ENCODE measurements at regions not wholly inside any gene's neighbourhood (a gene's known extent, or its start where the extent isn't known, plus 50 kb on each side); places are given as distances from the start of the nearest gene placed in this dataset.

GRCh38 chr2:23294238-23294637 lies 90.7 kb upstream of the KLHL29 start:
- in situ Hi-C loops (cut with HindIII; ENCODE audit: low pct_unique_long_range_greater_than_20kb, low sequenced_read_pairs), result no loop called here
- ChIA-PET POLR2A (no interaction called here), CTCF (no interaction called here)
- no peaks in the 10 kb centered on the region for H3K4me1 ChIP-seq (ENCODE audit: control insufficient read depth, insufficient read depth, low read length)
- ATAC-seq (no peak), DNase-seq (ENCODE audit: low read depth, low spot score) (no peak)
- TF ChIP-seq REST (IDR thresholded peaks at IDR 0.05; ENCODE audit: insufficient read depth in 1 of 2, low read depth in 2 of 2, low read length in 1 of 2), result no peak
- TF ChIP-seq POLR2AphosphoS5 (IDR thresholded peaks at IDR 0.05; ENCODE audit: low read depth, low read length), result no peak
- no peak for TF ChIP-seq CTCF (IDR thresholded peaks at IDR 0.05)
- TF ChIP-seq TCF7L2 (IDR thresholded peaks at IDR 0.05; ENCODE audit: low read depth, low read length), result no peak
- TF ChIP-seq SIN3A (IDR thresholded peaks at IDR 0.05; ENCODE audit: borderline replicate concordance, insufficient read depth, low read depth, low read length), result no peak
- H3K27ac ChIP-seq (ENCODE audit: low read length), result no peak overlapping the region
- no TSS peak for BruUV-seq (replicated peaks)
- no peaks in the 10 kb centered on the region for H3K9me3 ChIP-seq (ENCODE audit: control insufficient read depth, insufficient read depth, low read depth, low read length)
- intact Hi-C loops (cut with micrococcal nuclease; ENCODE audit: unreplicated experiment), result no loop called here
- no peak overlapping the region for H3K4me3 ChIP-seq (ENCODE audit: low read depth in 2 of 2, low read length in 2 of 2)
- H3K36me3 ChIP-seq (ENCODE audit: control insufficient read depth, insufficient read depth, low read length), result no peaks in the 10 kb centered on the region
- H3K27me3 ChIP-seq (ENCODE audit: control insufficient read depth, insufficient read depth, low read length), result peaks cover 2% of the 10 kb centered on the region; the same call in 1 of the 2 replicates

GRCh38 chr2:23296691-23297090 lies 88.3 kb upstream of the KLHL29 start:
- H3K27ac ChIP-seq (ENCODE audit: low read length), result no peak overlapping the region
- in situ Hi-C loops (cut with HindIII; ENCODE audit: low pct_unique_long_range_greater_than_20kb, low sequenced_read_pairs), result no loop called here
- BruUV-seq (replicated peaks), result no TSS peak
- no peak overlapping the region for H3K4me3 ChIP-seq (ENCODE audit: low read depth in 2 of 2, low read length in 2 of 2)
- DNase-seq (ENCODE audit: low read depth, low spot score), result no peak
- no peaks in the 10 kb centered on the region for H3K4me1 ChIP-seq (ENCODE audit: control insufficient read depth, insufficient read depth, low read length)
- CTCF ChIA-PET, result no interaction called here
- no peaks in the 10 kb centered on the region for H3K36me3 ChIP-seq (ENCODE audit: control insufficient read depth, insufficient read depth, low read length)
- no peak for ATAC-seq
- H3K9me3 ChIP-seq (ENCODE audit: control insufficient read depth, insufficient read depth, low read depth, low read length), result no peaks in the 10 kb centered on the region
- TF ChIP-seq POLR2AphosphoS5 (IDR thresholded peaks at IDR 0.05; ENCODE audit: low read depth, low read length) (no peak), SIN3A (IDR thresholded peaks at IDR 0.05; ENCODE audit: borderline replicate concordance, insufficient read depth, low read depth, low read length) (no peak), TCF7L2 (IDR thresholded peaks at IDR 0.05; ENCODE audit: low read depth, low read length) (no peak), REST (IDR thresholded peaks at IDR 0.05; ENCODE audit: insufficient read depth in 1 of 2, low read depth in 2 of 2, low read length in 1 of 2) (no peak), CTCF (IDR thresholded peaks at IDR 0.05) (no peak)
- POLR2A ChIA-PET, result no interaction called here
- peaks cover 2% of the 10 kb centered on the region; the same call in 1 of the 2 replicates for H3K27me3 ChIP-seq (ENCODE audit: control insufficient read depth, insufficient read depth, low read length)
- intact Hi-C loops (cut with micrococcal nuclease; ENCODE audit: unreplicated experiment), result no loop called here

Measured in Panc1 (cell line).